Left ventricle myocardium superior (tissue), 1 donor: ENCODE measurements at regions not wholly inside any gene's neighbourhood (a gene's known extent, or its start where the extent isn't known, plus 50 kb on each side); places are given as distances from the start of the nearest gene placed in this dataset.

Experiments
- ATAC-seq: fragments of 200-7000 bp; cut with Tn5 transposase; one replicate; pipeline ENCODE4 v1.9.1; 2020; ENCODE audit warnings: mild to moderate bottlenecking, moderate library complexity
- DNase-seq: peaks from one replicate; pipeline ENCODE4 v3.0.0-alpha.2; 2020
- intact Hi-C: fragments of 100-400 bp; cut with micrococcal nuclease; formaldehyde crosslinking; loops from one replicate; pipeline ENCODE4 v1.11.0; 2022
- donor health status: DM: no; HTN: yes; CAD: no; lungs with severe emphysema.

DNA sequence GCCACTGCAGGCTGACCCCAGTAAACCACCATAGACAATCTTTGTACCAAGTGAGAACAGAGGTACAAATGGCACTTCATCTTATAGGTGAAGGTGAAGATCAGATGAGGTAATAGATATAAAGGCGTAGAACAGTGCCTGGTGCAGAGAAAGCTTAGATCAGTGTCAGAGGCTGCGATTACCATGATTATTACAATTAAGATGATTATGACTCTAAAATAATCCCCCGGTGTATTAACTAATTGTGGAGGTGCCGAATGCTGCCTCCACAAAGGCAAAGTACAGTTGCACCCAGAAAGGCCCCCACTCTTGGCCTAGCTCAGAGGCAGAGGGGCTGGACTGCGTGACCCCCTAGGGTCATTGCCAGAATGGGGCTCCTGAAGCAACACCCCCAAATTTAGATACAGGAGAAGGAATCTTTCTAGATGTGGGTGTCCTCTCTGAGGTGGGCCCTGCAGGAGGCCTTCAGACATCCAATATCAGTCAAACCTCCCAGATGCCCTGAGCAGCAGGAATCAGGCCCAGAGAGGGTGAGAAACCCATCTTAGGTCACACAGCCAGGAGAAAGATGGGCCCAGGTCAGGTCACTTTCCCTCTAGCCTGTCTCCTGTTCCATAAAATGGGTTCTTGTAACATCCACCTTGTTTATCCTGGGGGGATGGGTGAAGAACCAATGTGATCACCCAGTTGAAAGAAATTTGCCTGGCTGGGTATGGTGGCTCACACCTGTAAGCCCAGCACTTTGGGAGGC, 139.8 kb downstream of the PHETA1 start:
- DNase-seq (no peak), ATAC-seq (no peak)
- intact Hi-C loops = no loop called here

DNA sequence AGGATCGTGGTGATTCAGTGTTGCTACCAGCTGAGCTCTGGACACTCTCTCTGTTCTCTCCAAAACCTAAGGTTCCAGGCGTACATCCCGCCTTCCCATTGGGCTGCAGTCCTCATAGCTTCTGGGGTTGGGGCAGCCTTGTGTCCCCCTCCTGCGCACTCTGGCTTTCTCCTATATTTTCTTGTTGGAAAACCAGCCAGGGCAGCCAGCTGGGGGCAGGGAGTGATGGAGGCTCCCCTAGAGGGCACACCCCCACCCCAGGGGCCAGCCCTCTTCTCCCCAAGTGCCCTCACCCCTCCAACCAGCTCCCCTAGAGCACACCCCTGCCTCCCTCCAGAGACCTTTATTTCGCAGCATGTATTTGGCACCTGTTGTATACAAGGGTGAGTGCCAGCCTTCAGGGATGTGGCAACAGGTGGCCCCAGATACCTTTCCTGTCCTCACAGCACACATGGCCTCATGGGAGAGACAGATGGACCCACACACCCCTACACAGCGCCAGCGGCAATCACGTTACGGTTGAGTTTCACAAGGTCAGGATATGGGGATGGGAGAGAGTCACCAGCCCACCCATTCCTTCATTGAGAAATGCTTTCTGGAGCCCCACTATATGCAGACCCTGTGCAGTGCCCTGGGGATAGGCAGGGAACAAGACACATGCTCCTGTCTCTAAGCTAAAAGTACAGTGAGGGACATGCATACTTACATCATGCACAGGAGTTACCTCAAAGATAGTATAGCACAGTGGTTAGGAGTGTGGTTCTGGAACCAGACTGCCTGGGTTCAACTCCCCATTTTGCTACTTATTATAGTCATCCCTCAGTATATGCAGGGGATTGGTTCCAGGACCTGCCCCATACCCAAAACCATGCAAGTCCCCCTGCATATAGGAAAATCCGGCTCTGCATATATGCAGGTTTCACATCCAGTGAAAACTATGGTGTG, 141.1 kb downstream of the PHETA1 start:
- ATAC-seq (no peak), DNase-seq (no peak)
- intact Hi-C loops = no loop called here

DNA sequence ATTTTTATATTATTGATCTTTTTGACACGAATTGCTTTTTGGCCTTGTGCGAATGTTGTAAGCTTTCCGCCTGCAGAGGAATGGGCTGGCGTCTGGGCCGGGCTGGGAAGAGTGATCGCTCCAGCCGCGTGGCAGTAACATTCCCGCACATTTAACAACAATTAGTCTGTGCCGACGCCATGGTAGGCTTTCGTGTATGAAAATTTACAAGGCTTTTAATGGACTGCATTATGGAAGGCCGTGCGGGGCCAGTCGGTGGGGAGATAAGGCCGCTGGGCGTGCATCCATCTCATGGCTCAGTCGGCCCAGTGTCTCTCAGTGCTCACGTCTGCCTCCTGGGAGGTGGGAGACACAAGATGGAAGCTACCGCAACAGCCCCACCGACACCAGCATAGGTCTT, 142.2 kb downstream of the PHETA1 start:
- ATAC-seq (no peak), DNase-seq (no peak)
- intact Hi-C loops = no loop called here

DNA sequence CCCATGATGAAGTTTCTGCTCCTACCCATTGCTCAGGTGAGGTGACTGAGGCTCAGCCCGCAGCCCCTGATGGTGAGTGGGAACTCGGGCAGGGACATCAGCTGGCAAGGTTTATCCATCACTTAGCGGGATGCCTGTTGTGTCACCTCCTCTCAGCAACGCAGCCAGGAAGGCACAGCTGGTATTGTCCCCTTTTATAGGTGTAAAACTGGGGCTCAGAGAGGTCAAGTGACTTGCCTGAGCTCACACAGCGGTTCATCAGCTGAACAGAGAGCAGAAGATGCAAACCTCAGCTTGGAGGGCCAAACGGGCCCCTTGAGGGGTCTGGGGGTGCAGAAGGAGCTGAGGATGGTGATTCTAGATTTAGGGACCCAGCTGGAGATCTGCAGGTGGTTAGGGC, 143.6 kb downstream of the PHETA1 start:
- DNase-seq (no peak), ATAC-seq (no peak)
- intact Hi-C loops = no loop called here

DNA sequence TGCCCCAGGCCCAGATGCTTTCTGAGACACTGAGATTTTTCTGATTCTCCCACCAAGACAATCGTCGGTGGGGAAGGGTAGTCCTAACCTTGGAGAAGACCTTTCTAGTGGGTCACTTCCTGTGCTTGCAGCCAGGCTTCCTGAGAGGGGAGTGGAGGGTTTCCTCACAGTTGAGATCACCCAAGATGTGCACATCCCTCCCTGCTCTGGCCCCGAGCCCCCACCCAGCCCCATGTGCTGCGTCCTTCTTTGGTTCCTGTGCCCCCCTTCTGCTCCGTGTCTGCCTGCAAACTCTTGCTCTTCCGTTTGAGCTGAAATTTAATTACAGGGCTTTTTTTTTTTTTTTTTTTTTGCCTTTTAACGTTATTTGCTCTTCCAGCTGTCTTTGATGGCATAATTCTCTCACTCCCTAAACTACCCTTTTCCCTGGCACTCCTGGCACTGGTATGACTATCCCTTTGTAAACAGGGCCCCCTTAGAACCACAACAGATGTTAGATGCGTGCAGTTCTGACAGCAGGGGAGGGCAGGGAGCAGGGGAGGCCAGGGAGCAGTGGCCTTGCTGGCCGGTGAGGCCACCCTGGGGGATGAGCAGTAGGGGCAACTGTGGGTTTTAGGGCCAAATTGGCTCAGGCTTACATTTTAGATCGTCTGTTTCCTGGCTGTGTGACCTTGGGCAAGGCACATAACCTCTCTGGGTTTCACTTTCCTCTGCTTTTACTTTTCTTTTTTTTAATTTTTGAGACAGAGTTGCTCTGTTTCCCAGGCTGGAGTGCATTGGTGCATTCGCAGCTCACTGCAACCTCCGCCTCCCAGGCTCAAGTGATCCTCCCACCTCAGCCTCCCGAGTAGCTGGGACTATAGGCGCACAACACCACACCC, 144.5 kb downstream of the PHETA1 start:
- no peak for DNase-seq
- no peak for ATAC-seq
- intact Hi-C loops = no loop called here

DNA sequence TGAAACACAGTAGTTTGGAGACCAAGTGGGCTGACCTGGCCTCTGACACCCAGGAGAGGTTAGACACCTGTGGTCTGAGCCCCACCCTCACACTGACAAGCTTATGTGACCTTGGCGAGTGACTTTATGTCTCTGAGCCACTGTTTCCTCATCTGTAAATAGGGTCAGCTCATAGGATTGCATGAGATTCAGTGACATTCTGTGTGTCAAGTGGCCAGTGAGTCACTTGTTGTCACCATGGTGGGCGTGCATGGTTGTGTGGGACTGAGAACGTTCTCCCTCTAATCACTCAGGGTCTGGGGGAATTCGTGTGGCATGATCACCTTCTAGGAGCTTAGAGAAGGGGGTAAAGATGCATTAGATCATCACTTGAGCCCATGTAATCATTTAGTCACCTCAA, 146.4 kb downstream of the PHETA1 start:
- intact Hi-C loops = no loop called here
- DNase-seq (no peak), ATAC-seq (no peak)

DNA sequence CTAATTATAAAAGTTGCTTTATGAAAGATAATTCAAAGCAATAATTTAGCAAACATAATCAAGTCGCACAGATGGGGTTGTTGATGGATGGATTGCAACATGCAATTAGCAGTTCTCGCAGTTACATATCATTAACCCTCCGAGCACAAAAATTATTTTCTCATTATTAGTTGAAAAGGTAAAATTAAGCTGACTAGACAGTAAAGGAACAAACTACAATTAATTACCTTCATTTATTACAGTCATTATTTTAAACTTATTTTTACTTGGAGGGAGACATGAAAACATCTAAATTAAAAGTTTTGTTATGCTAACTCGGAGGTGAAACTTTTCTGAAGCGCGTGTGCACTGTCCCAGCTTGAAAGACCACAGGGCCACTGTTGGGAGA, 146.9 kb downstream of the PHETA1 start:
- intact Hi-C loops = no loop called here
- DNase-seq (no peak), ATAC-seq (no peak)

DNA sequence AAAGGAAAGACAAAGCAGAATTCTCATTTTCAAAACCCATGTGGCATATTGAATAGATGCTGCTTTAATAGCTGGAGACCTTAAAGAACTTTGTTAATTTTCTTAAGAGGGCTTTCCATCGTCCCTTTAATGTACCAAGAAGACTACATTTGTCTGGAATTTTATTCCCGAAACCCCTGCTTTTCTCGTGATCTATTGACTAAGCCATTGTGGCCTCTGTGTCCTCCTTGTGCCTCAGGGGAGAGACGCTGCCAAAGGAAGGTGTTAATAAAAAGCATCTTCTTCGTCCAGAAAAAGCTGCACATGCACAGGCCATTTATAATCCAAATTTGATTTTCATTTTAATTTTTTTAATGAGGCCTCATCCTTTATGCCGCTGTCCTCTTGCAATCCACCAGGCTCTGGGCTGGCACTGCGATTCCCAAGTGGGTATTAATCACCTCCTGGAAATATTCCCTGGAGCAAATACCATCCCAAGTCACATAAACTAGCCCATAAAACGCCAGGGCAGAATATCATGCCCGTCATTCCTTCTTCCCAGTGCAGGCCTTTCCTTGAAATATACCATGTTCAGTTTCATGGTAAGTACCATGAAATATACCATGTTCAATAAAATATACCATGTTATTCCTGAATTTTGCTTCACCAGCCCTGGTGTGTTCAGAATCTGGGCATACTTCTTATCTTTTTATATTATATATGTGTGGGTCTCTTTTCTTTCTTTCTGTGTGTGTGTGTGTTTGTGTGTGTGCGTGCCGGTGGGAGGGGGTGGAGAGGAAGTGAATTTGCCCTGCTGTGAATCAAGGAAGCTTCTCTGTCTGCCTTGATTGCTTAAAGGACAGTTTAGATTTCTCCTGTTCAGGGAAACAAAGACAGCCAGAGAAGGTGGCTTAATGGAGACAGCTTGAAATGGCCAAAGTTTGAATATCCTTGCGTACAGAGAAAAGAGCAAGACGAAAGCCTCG, 147.6 kb downstream of the PHETA1 start:
- no peak for DNase-seq

DNA sequence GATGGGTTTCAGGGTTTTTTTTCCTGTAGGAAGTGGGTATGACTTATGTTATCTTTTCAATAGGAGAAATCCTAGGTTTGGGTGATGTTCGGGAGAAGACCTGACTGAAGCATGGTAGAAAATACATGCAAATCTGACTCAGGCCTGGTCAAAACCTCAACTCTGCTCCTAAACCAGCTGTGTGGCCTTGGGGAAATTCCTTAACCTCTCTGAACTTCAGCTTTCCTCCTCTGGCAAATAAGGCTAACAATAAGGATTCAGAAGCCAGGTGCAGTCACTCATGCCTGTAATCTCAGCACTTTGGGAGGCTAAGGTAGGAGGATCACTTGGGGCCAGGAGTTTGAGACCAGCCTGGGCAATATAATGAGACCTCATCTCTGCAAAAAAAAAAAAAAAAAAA, 148.5 kb downstream of the PHETA1 start:
- no peak for ATAC-seq
- no peak for DNase-seq
- intact Hi-C loops = no loop called here

More for the DNA sequence above, 147.6 kb downstream of the PHETA1 start:
- intact Hi-C loops = no loop called here
- ATAC-seq = no peak

DNA sequence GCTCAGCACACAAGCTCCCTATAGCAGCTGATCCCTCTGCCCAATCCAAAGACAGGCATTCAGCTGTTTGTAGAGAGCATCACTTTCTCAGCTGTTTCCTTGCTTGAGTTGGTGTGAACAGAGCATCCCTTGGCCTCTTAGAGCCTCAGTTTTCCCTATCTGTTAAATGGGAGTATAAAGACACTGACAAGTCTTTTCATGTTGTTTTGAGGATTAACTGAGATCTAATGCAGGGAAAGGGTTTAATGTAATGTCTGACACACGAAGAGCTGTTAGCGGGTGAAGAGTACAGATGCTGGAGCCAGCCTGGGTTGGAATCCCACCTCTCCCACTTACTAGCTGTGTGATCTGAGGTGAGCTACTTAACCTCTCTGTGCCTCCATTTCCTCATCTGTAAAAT, 149.5 kb downstream of the PHETA1 start:
- intact Hi-C loops = no loop called here

DNA sequence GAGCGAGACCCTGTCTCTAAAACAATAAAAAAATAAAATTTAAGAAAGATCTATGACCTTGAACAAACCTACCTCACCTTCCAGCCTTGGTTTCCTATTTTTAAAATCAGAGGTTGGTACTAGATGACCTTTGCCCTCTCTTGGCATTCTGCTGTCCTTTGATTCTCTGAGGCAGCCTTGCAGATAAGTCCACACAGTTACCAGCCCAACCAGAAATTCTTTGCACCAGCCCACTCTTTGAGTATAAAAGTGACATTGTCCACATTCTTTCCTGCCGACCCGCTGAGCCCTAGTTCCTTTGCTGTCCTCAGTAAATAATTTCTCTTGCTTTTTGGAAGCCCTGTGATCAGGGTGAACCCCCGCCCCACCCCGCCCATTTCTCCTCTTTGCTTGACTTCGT, 150.4 kb downstream of the PHETA1 start:
- ATAC-seq (no peak), DNase-seq (no peak)
- intact Hi-C loops = no loop called here

More for the DNA sequence above, 149.5 kb downstream of the PHETA1 start:
- DNase-seq (no peak), ATAC-seq (no peak)

DNA sequence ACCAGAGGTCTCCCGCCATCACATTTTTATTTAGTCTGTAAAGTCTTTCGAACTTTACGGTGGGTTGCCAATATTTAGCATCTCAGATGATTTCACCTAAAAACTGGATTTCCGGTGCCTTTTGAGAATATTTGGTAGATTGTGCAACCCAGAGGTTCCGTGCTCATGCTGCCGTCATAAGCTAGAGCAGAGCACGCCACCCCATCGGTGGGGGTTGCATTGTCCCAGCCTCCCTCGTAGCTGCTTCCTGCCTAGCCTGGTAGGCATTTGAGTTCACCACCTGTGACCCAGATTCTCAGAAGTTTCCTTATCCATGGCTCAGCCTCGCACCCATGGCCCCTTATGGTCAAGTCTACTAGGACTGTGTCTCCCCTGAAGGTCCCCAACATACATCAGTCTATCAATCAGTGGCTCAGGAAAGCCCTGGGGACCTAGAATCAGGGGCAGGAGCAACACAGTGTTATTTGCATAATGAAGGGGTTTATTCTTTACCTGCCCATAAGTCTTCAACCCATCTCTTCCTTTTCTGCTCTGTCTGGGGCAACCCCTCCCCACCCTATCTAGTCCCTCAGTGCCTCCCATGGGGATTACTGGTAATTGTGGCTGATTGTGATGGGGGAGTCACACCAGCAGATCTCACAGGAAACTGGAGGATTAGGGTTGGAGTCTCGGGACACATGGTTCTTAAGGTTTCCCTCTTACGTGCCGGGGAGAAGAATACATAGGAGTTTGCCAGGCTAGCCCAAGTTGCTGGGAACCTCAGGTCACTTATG, 152.3 kb downstream of the PHETA1 start:
- ATAC-seq (no peak), DNase-seq (no peak)
- intact Hi-C loops = no loop called here

DNA sequence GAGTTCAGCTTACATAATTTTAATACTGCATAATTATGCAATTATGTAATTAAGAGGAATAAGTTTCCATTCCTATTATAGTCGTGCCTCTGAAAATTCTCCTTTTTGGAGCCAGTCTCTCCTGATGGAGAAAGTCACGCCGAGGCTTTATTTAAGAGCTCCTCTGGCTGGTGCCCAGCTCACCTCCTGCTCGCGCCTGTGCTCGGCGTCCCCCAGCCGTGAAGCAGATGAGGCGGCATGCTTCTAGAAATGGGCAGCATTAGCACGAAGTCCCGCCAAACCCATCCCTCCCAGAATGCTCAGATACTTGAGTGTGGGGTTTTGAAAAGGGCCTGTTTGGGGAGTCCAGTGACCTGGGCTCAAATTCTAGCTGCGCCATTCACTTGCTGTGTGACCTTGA, 153.0 kb downstream of the PHETA1 start:
- DNase-seq = no peak
- intact Hi-C loops = no loop called here
- ATAC-seq = no peak

DNA sequence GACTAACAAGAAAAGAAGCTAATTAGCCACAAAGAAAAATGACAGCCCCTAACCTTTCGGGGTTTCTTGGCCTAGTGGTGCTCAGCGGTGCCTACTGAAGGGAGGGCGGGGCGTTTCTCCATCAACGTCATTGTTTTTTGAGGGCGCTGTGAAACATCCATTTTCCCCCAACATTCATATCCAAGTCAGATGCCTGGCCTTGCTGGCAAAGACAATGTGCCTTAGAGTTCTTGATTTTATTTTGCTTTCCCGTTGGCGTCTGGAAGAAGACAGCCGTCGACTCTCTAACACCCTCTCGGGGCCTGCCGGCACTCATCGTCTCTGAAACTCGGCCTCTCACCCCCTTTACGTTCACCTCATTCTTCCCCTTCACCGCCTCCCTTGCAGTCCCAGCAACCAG, 154.5 kb downstream of the PHETA1 start:
- ATAC-seq (no peak), DNase-seq (no peak)
- intact Hi-C loops = no loop called here

DNA sequence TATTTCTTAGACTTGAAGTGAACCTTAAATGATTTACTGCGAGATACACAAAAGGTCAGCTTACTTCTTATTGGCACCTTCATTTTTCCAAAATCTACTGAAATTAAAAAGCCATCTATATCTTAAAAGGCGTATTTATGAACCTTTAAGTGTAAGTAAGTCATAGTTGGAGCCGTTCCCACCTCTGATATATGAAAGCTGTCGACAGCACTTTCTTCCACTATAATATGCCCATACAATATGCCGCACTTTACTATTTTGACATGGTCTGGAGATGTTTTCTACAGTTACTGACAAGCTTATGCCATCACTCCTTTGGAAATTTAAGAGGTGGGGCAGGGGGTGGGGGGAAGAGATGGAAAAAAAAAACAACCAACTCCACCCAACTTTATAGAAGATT, 155.3 kb downstream of the PHETA1 start:
- no peak for ATAC-seq
- DNase-seq = no peak
- intact Hi-C loops = no loop called here

DNA sequence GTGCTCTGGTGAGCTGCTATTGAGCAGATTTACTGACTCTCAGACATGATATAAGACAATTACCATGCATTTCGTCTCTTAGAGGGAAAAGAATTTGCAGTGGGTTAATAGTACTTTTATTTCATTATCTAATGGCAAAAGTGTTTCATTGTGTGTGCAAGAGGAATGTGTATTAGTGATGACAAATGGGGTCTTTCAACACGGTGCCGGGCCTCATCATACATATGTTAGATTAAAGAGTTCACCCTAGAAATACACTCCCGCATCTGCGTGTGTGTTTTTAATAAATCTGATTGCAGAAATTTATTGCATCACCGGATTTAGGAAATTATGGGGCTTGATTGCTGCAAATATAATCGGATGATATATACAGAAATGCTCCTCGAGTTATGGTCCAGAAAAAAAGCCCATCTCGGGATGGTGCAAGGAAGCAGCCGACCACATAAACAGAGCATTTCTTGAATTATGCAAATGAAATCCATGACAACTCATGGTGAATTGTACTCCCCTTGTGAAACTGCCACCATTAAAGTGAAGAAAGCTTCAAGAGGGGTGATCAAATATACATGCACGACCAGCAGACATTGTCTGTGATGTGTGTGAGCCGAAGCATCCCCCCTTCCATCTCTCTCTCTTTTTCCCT, 156.0 kb downstream of the PHETA1 start:
- intact Hi-C loops = no loop called here
- DNase-seq (no peak), ATAC-seq (no peak)
